Stimulated activated CD4-positive, alpha-beta T cell treated with anti-CD3 and anti-CD28 coated beads, Interleukin-12 subunit alpha, Interleukin-12 subunit beta, amount 100 ng/mL, for 4 hours (primary cell): ENCODE measurements at regions not wholly inside any gene's neighbourhood (a gene's known extent, or its start where the extent isn't known, plus 50 kb on each side); places are given as distances from the start of the nearest gene placed in this dataset.
A peak's percentile ranks its signal among the peaks of the same experiment; 100 is the strongest.
"Not testable (repeated sequence)": the region's sequence is repeated elsewhere in the genome, so short reads cannot be mapped to it uniquely, and the experiment has no call there.

Experiments
- DNase-seq: peaks from one replicate; pipeline ENCODE4 v3.0.0-alpha.2; 2020

GRCh38 chr1:243074224-243074623 is 180.9 kb downstream of the CEP170 start:
- DNase-seq = not testable (repeated sequence)

GRCh38 chr1:243067056-243067455 is 188.0 kb downstream of the CEP170 start:
- not testable (repeated sequence) for DNase-seq

DNA sequence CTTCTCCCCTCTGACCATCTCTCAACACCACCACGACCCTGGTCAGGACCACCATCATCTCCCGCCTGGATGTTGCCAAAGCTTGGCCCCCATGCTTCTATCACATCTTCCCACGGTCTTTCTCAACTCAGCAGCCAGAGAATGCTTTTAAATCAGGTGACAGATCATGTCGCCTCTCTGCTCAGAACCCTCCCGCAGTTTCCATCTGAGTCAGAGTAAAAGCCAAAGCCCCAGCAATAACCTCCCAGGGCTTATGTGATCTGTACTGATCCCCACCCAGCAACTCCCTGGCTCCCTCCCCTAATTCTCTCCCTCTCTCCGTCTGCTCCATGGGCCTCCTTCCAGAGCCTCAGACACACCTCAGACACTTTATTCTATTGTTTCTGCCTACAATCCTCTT is 193.1 kb downstream of the CEP170 start:
- DNase-seq = not testable (repeated sequence)

- DNase-seq = not testable (repeated sequence)
Measured at GRCh38 chr1:243055510-243055909, 199.6 kb downstream of the CEP170 start.

DNA sequence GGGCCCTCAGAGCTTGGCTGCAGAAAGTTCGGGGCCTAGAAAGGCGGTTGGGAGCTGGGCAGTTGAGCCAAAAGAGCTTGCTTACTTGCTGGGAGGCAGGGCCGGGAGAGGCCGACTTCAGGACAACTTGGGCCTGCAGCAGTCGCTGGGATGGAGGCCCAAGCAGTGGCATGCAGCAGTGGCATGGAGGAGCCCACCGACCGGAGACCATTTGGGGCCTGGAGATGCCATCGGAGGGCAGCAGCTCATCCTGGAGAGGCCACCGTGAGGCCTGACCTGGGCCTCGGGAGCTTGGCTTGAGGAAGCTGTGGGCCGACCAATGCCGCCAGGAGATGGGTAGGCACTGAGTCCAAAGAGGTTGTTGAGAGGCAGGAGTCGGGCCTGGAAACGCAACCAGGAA is 200.0 kb downstream of the CEP170 start:
- DNase-seq = not testable (repeated sequence)

GRCh38 chr1:243054681-243055080 is 200.4 kb downstream of the CEP170 start:
- DNase-seq = not testable (repeated sequence)

DNA sequence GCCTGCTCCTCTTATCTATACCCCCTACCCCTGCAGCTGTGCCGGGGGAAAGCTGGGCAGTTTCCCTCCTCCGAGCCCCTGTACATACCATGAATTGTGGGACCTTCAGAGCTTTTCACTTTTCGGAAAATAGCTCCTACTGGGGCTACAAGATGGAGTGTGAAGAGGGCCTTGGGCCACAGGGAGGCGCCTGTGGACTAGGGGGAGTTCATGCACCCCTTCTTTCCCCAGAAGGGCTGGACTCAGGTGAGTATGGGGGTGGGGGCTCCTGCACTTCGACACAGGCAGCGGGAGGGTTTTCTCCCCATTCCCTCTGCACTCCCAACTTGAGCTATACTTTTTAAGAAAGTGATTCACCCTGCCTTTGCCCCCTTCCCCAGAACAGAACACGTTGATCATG is 202.0 kb downstream of the CEP170 start:
- not testable (repeated sequence) for DNase-seq

- not testable (repeated sequence) for DNase-seq
Measured at GRCh38 chr1:243050613-243051012, 204.5 kb downstream of the CEP170 start.

GRCh38 chr1:243049716-243050115 is 205.4 kb downstream of the CEP170 start:
- DNase-seq = not testable (repeated sequence)

DNA sequence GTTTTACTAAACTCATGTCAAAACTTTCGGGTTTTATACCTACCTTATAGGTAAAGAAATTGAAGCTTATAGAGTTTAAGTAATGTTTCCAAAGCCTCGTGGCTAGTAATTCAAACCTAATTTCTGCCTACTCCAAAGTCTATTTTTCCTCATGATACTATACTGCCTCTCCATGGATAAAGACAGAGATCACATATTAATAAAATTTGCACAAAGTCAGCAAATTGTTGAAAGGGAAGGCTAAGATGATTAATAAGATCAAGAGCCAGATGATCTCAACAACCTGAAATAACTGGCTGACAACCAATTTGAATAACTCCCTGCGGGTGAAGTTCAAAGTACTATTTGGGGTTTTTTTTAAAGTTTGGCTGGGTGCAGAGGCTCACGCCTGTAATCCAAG is 233.7 kb downstream of the CEP170 start:
- not testable (repeated sequence) for DNase-seq

GRCh38 chr1:243019030-243019635 is 235.9 kb downstream of the CEP170 start:
- DNase-seq = peak; percentile 33

DNA sequence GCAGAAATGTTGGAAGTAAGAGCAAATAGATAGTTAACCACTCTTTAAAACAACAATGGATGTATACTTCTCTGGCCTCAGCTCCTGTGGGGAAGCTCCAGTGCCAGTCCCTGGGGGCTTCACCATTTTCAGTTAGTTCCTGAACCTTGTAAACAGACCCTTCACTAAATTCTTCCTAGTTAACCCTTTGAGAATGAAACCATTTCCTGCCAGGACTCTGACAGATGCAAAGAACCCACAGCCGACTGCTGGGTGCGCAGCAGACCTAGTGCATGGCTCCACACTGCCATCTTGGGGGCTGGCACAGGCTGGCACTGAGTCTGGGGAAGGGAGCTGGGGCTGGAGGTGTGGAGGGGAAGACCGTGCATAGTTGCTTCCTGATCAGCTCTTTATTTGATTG is 244.4 kb downstream of the CEP170 start:
- DNase-seq = not testable (repeated sequence)

DNA sequence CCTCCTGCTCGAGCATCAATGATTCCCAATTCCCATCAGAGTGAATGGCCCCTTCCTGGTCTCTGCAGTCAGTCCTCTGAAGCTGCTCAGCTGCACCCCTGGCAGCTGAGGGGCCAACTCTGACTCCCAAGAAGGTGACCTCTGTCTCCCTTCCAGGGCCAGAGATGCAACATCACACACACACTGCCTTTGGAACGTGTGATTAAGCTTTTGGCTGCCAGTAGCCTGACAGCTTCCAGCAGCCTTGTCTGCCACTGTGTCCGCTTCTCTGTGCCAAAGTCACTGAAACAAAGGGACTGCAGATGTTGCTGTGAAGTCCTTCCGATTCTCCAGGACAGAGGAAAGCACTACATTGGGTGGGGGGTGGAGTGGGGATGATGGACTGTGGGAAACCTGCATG is 254.1 kb downstream of the CEP170 start:
- DNase-seq = not testable (repeated sequence)

GRCh38 chr1:242992776-242993175 is 262.3 kb downstream of the CEP170 start:
- not testable (repeated sequence) for DNase-seq

DNA sequence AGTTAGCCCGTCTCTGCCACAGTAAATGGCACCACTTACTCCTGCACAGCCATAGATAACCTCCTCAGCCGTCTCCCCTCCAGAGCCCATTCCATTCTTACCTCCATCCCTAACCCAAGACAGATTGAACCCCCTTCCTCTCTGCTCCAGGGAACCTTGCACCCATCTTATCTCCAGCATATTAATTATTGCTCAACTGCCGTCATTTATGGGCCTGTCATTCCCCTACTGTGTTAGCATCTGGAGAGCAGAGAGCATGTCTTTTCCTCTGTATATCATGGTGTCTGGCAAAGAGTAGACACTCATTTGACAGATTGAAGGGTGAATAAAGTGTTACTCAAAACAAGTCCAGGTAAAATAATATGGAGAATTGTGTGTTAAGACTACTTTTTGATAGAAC is 270.0 kb downstream of the CEP170 start:
- DNase-seq = not testable (repeated sequence)

- DNase-seq = not testable (repeated sequence)
Measured at GRCh38 chr1:242973341-242973740, 281.7 kb downstream of the CEP170 start.

DNA sequence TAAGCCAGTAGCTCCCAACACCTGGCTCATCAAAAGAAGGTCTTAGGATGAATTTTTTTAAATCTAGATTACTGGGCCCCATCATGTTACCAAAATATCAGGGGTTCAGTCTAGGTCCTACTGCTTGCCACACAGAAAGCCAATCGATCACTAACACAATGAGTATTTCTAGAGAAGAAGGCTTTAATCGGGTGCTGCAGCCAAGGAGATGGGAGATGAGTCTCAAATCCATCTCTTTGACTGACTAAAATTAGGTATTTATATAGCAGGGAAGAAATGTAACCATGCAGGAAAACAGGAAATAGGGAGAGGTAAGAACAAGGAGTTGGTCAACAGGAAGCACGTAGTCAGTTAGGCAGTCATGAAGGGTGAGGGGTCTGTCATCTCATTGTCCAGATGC is 288.2 kb downstream of the CEP170 start:
- no peak for DNase-seq

DNA sequence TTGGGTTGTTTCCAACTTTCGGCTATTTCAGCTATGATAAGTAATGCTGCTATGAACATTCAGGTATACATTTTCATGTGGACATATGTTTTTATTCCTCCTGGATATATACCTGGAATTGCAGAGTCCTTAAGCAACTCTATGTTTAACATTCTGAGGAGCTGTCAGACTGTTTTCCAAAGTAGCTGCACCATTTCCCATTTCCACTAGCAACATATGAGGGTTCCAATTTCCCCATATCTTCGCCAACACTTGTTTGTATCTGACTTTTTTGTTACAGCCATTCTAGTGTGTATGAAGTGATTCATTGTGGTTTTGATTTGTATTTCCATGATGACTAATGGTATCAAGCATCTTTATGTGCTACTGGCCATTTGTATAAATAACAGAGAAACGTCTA is 295.7 kb downstream of the CEP170 start:
- DNase-seq = not testable (repeated sequence)

DNA sequence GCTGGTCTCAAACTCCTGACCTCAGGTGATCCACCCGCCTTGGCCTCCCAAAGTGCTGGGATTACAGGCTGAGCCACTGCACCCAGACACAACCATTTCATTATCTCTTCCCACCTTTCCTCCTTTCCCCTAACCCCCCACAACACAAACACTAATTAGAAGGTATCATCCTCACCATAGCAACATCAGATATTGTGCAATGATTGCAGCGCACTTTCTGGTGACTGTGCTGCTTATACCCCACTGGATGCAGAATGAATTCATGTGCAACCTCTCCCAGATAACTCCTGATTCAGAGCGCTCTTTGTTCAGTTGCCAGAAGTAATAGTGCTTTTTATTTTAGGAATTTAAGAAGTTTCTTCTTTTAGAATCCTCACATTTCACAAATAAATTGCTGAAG is 300.1 kb downstream of the CEP170 start:
- DNase-seq = not testable (repeated sequence)

DNA sequence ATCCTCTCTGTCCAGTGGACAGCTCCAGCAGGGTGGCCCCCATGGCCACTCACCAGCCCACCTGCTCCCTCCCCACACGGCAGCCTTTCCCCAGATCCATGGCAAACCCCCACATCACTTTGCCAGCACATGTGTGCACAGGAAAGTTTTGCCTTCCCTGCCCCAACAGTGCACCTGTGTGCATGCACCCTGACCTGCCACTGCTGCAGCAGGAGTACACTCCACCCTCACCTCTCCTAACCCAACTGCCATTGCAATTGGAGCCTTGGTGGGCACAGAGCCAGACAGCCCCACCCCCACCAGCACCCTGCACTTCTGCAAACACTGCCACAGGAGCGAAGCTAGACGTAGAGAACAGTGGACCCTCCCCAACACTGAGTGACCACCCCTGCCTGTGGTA is 308.9 kb downstream of the CEP170 start:
- no peak for DNase-seq

GRCh38 chr1:242936725-242937124 is 318.4 kb downstream of the CEP170 start:
- DNase-seq = not testable (repeated sequence)

- not testable (repeated sequence) for DNase-seq
Measured at GRCh38 chr1:242924717-242925116, 330.4 kb downstream of the CEP170 start.

DNA sequence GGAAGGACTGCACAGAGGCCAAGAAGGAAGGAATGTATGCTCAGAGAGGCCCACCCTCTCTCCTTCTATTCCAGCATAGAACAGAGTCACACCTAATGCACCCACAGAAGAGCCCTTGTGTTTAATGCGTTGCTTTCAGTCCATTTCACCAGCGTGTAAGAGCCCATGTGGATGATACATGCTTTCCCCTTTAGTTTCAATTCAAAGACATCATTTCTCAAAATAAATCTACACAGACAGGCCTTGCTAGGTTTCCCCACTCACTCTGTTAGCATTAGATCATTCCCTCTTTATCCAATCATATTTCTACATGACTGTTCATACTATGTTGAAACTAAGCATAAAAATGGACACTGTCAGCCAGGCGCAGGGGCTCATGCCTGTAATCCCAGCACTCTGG is 331.5 kb downstream of the CEP170 start:
- DNase-seq = not testable (repeated sequence)

DNA sequence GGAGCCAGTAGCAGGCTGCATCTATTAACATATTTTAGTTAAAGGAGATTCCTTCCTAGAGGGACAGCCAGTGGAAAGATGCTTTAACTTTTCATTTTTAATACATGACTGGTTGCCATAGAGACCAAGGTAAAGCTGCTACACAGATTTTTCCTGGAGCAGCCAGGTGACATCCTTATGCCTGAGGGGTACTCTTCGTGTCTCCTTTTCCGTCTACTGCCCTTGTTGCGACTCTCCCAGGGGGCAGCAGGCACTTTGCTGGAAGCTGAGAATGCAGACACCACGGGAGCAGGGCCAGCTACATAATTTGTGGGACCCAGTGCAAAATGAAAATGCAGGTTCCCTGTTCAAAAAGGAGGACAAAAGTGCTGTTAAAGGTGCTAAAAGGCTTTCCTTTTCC is 340.4 kb downstream of the CEP170 start:
- DNase-seq = not testable (repeated sequence)

GRCh38 chr1:242912855-242913254 is 342.2 kb downstream of the CEP170 start:
- DNase-seq = not testable (repeated sequence)
